Progenitor cell of endocrine pancreas (in vitro differentiated cells): ENCODE measurements at regions not wholly inside any gene's neighbourhood (a gene's known extent, or its start where the extent isn't known, plus 50 kb on each side); places are given as distances from the start of the nearest gene placed in this dataset.

Experiments
- DNase-seq: peaks from one replicate; pipeline ENCODE4 v3.0.0; 2021; ENCODE audit warnings: low spot score; ENCODE audit not compliant: unreplicated experiment
- H3K27ac Mint-ChIP-seq: 2 replicates; pipeline ENCODE4 v1.8.0; 2021; ENCODE audit warnings: mild to moderate bottlenecking, moderate library complexity, mixed read lengths
- H3K27me3 Mint-ChIP-seq: 2 replicates; pipeline ENCODE4 v1.8.0; 2021; ENCODE audit warnings: mixed read lengths
- H3K36me3 Mint-ChIP-seq: 2 replicates; pipeline ENCODE4 v1.8.0; 2022; ENCODE audit warnings: mixed read lengths; ENCODE audit not compliant: insufficient read depth
- H3K4me1 Mint-ChIP-seq: 2 replicates; pipeline ENCODE4 v1.8.0; 2021; ENCODE audit warnings: low read depth, mixed read lengths
- H3K4me3 Mint-ChIP-seq: 2 replicates; pipeline ENCODE4 v1.8.0; 2021; ENCODE audit warnings: low read depth, mild to moderate bottlenecking, moderate library complexity, mixed read lengths
- H3K9me3 Mint-ChIP-seq: 2 replicates; pipeline ENCODE4 v1.8.0; 2021; ENCODE audit warnings: low read depth, mixed read lengths
- CTCF ChIP-seq: fragments of 200-600 bp; sonication (generic); IDR thresholded peaks from one replicate; pipeline ENCODE4 v1.5.0; 2021; ENCODE audit warnings: antibody characterized with exemption, mild to moderate bottlenecking; ENCODE audit not compliant: unreplicated experiment

DNA sequence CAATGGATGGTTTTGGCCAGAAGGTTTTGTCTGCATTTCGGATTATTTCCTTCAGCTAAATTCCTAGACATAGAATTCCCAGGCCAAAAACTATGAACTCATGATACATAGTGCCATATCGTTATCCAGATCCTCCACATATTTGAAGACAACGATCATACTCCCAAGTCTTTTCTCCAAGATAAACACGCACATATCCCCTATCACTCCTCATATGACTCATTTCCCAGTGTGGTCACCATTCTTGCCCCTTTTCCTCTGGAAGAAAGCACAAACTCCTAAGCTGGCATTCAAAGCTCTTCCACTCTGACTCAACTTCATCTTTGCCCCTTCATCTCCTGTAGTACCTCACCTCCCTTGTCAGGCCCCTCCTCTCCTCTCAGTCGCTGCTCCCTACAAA lies 277.6 kb downstream of the PLPP3 start:
- no peaks in the 10 kb centered on the region for H3K27me3 Mint-ChIP-seq
- peaks cover 19% of the 10 kb centered on the region for H3K4me1 Mint-ChIP-seq
- peaks cover 2% of the 10 kb centered on the region for H3K9me3 Mint-ChIP-seq
- H3K27ac Mint-ChIP-seq = no peak overlapping the region
- TF ChIP-seq CTCF = no peak
- DNase-seq = no peak
- no peaks in the 10 kb centered on the region for H3K36me3 Mint-ChIP-seq
- no peak overlapping the region for H3K4me3 Mint-ChIP-seq

DNA sequence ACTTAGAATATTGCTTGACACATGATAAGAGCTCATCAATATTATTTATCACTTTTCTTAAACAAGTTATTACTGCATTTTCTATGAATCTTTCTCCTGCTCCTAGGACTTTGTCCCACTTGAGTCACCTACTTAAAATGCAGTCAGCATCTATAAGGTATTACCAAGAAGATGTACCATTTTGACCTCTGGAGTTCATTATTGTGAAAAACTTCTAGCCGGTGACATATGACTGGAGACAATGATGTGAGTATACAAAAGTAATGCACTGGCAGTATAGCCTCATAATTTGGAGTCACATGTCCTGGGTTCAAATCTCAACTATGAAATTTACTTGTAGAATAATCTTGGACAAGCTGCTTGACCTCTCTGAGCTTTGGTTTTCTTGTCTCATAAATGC lies 278.5 kb downstream of the PLPP3 start:
- Mint-ChIP-seq H3K36me3 (no peaks in the 10 kb centered on the region), H3K4me1 (peaks cover 21% of the 10 kb centered on the region)
- no peak for DNase-seq

GRCh38 chr1:56298866-56299265 lies 280.5 kb downstream of the PLPP3 start:
- Mint-ChIP-seq H3K4me1 (peaks cover 21% of the 10 kb centered on the region), H3K27me3 (no peaks in the 10 kb centered on the region), H3K4me3 (no peak overlapping the region), H3K36me3 (no peaks in the 10 kb centered on the region), H3K9me3 (peaks cover 9% of the 10 kb centered on the region), H3K27ac (no peak overlapping the region)
- no peak for DNase-seq
- TF ChIP-seq CTCF = no peak

More for the DNA sequence above, 278.5 kb downstream of the PLPP3 start:
- no peak for TF ChIP-seq CTCF
- H3K27ac Mint-ChIP-seq = no peak overlapping the region
- H3K27me3 Mint-ChIP-seq = no peaks in the 10 kb centered on the region
- peaks cover 3% of the 10 kb centered on the region for H3K9me3 Mint-ChIP-seq
- H3K4me3 Mint-ChIP-seq = no peak overlapping the region

GRCh38 chr1:56297904-56298303 lies 281.5 kb downstream of the PLPP3 start:
- H3K36me3 Mint-ChIP-seq = no peaks in the 10 kb centered on the region
- H3K27me3 Mint-ChIP-seq = no peaks in the 10 kb centered on the region
- no peak overlapping the region for H3K4me3 Mint-ChIP-seq
- peak overlapping the region; percentile 50 for H3K27ac Mint-ChIP-seq
- peaks cover 10% of the 10 kb centered on the region for H3K9me3 Mint-ChIP-seq
- H3K4me1 Mint-ChIP-seq = peaks cover 21% of the 10 kb centered on the region
- no peak for TF ChIP-seq CTCF
- DNase-seq = no peak

DNA sequence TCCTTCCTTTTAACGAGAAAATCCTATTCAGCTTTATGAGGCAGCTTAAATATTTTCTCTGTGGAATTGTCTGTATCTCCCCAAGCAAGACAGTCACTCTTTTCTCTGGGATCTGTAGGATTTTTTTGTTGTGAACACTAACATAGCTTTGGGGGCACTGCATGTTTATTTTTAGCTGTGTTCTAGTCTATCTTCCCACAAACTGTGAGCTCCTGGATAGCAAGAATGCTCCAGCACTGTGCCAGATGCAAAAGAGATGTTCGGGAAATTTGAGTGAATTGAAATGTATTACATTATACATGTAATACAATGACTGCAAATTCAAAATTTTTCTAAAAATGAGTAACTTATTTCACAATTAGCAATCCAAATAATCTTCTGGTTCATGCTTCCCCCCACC lies 282.2 kb downstream of the PLPP3 start:
- TF ChIP-seq CTCF = no peak
- Mint-ChIP-seq H3K9me3 (peaks cover 10% of the 10 kb centered on the region), H3K36me3 (no peaks in the 10 kb centered on the region), H3K4me3 (no peak overlapping the region), H3K27me3 (no peaks in the 10 kb centered on the region), H3K27ac (no peak overlapping the region), H3K4me1 (peaks cover 21% of the 10 kb centered on the region)
- DNase-seq = no peak
